Endothelial cell of umbilical vein (primary cell): ENCODE measurements at regions not wholly inside any gene's neighbourhood (a gene's known extent, or its start where the extent isn't known, plus 50 kb on each side); places are given as distances from the start of the nearest gene placed in this dataset.

Source experiments
- BruUV-seq: library from RNA; stranded (reverse); fragments of 400-500 nt; replicated peaks from 2 replicates; lab custom pipeline; 2021; lab: Mats Ljungman, UMichigan
- CTCF ChIA-PET: fragments of 300-600, 350-600 bp; sonication (Branson Sonifier 250); formaldehyde crosslinking; loops from one replicate; lab custom pipeline; 2021; ENCODE audit warnings: antibody characterized with exemption, inconsistent platforms; lab: Charles Lee
- POLR2A ChIA-PET: fragments of 300-600, 350-600 bp; sonication (Branson Sonifier 250); formaldehyde crosslinking; loops from one replicate; lab custom pipeline; 2021; ENCODE audit warnings: antibody characterized with exemption, inconsistent platforms; lab: Charles Lee
- DNase-seq: peaks from one replicate; pipeline ENCODE4 v3.0.0-alpha.2; 2011; ENCODE audit warnings: low read depth, low spot score
- FAIRE-seq: peaks from 2 replicates; lab custom pipeline; 2011; peaks lifted over from hg19 to GRCh38; lab: Jason Lieb, UNC
- H2AFZ ChIP-seq: 2 replicates; pipeline ENCODE4 v1.6.0; 2012; ENCODE audit warnings: low read depth, low read length, control low read depth, inconsistent platforms
- H3K27ac ChIP-seq: 2 replicates; pipeline ENCODE4 v1.5.1; 2011; ENCODE audit warnings: low read depth, mild to moderate bottlenecking, control low read depth, low read length, moderate library complexity; ENCODE audit not compliant: insufficient read depth
- H3K27me3 ChIP-seq, 2 experiments: 2 replicates each; pipeline versions ENCODE4 v1.6.0 to v1.6.1; 2011; ENCODE audit warnings: low read length in 2 of 2, mixed read lengths in 1 of 2; ENCODE audit not compliant: control insufficient read depth in 2 of 2, insufficient read depth in 2 of 2
- H3K36me3 ChIP-seq, 2 experiments: 2 replicates in 1 of 2; 3 replicates in 1 of 2; pipeline ENCODE4 v1.5.1; 2011; ENCODE audit warnings: low read length in 2 of 2, mild to moderate bottlenecking in 1 of 2, moderate library complexity in 1 of 2; ENCODE audit not compliant: control insufficient read depth in 2 of 2, insufficient read depth in 2 of 2; ENCODE audit errors: extremely low read depth in 1 of 2
- H3K4me1 ChIP-seq: 3 replicates; pipeline ENCODE4 v1.5.1; 2011; ENCODE audit warnings: mild to moderate bottlenecking, low read length; ENCODE audit not compliant: control insufficient read depth, insufficient read depth; ENCODE audit errors: extremely low read depth
- H3K4me2 ChIP-seq: 2 replicates; pipeline ENCODE4 v1.6.1; 2011; ENCODE audit warnings: low read length, control low read depth, mixed read lengths; ENCODE audit not compliant: insufficient read depth
- H3K4me3 ChIP-seq, 3 experiments: fragments of 200-600 bp in 1 of 3; sonication (generic), shearing (Covaris generic) in 1 of 3; replicated peaks in 1 of 3; 2 replicates each; pipeline ENCODE4 v1.5.1; 2011 to 2016; ENCODE audit warnings: control low read depth in 3 of 3, low read length in 3 of 3, mild to moderate bottlenecking in 2 of 3, inconsistent platforms in 1 of 3, low read depth in 1 of 3, moderate library complexity in 1 of 3; ENCODE audit not compliant: insufficient read depth in 1 of 3
- H3K79me2 ChIP-seq: 2 replicates; pipeline ENCODE4 v1.6.0; 2012; ENCODE audit warnings: low read length, inconsistent platforms; ENCODE audit not compliant: control insufficient read depth, insufficient read depth
- H3K9ac ChIP-seq: replicated peaks from 2 replicates; pipeline ENCODE3; 2011; ENCODE audit warnings: low read length, control low read depth; ENCODE audit not compliant: insufficient read depth; ENCODE audit errors: extremely low read depth
- H3K9me1 ChIP-seq: replicated peaks from 3 replicates; pipeline ENCODE4 v1.6.0; 2011; ENCODE audit warnings: mild to moderate bottlenecking, low read length; ENCODE audit not compliant: control insufficient read depth, insufficient read depth; ENCODE audit errors: extremely low read depth
- H3K9me3 ChIP-seq: replicated peaks from 2 replicates; pipeline ENCODE4 v1.5.1; 2012; ENCODE audit warnings: low read length, inconsistent platforms; ENCODE audit not compliant: control insufficient read depth, insufficient read depth
- H4K20me1 ChIP-seq: replicated peaks from 2 replicates; pipeline ENCODE3; 2011; ENCODE audit warnings: mild to moderate bottlenecking, low read length; ENCODE audit not compliant: control insufficient read depth, insufficient read depth; ENCODE audit errors: extremely low read depth
- CTCF ChIP-seq, 2 donors: IDR thresholded peaks; 1 replicate in 1 of 2; 2 replicates in 1 of 2; pipeline ENCODE4 v1.5.1; 2011; ENCODE audit warnings: low read length in 2 of 2, mild to moderate bottlenecking in 2 of 2, moderate library complexity in 2 of 2, control low read depth in 1 of 2, inconsistent platforms in 1 of 2, low read depth in 1 of 2; ENCODE audit not compliant: insufficient read depth in 1 of 2; ENCODE audit errors: extremely low read depth in 1 of 2
- EZH2 ChIP-seq: IDR thresholded peaks from 2 replicates; pipeline ENCODE4 v1.6.1; 2012; ENCODE audit warnings: borderline replicate concordance, low read depth, mild to moderate bottlenecking, moderate library complexity, low read length, inconsistent platforms; ENCODE audit not compliant: severe bottlenecking
- FOS ChIP-seq: IDR thresholded peaks from 2 replicates; pipeline ENCODE4 v1.6.1; 2011; ENCODE audit warnings: mild to moderate bottlenecking, low read length, moderate library complexity, borderline replicate concordance; ENCODE audit not compliant: insufficient read depth
- GATA2 ChIP-seq: IDR thresholded peaks from 2 replicates; pipeline ENCODE4 v1.7.0; 2011; ENCODE audit warnings: low read depth, mild to moderate bottlenecking, moderate library complexity, mixed read lengths, low read length; ENCODE audit not compliant: insufficient read length, insufficient read depth
- JUN ChIP-seq: IDR thresholded peaks from 2 replicates; pipeline ENCODE4 v1.6.1; 2011; ENCODE audit warnings: borderline replicate concordance, low read depth; ENCODE audit not compliant: insufficient read length, insufficient read depth
- MAX ChIP-seq: IDR thresholded peaks from 2 replicates; pipeline ENCODE4 v1.6.1; 2011; ENCODE audit not compliant: insufficient read depth, insufficient read length
- MYC ChIP-seq: IDR thresholded peaks from one replicate; pipeline ENCODE4 v1.6.1; 2011; ENCODE audit warnings: mild to moderate bottlenecking, low read depth, low read length
- POLR2A ChIP-seq: IDR thresholded peaks from 2 replicates; pipeline ENCODE4 v1.6.1; 2012; ENCODE audit warnings: low read depth, mild to moderate bottlenecking, control low read depth, low read length
- POLR2AphosphoS5 ChIP-seq: IDR thresholded peaks from 2 replicates; pipeline ENCODE4 v1.6.1; 2012; ENCODE audit warnings: low read depth, mild to moderate bottlenecking, control low read depth, low read length, moderate library complexity; ENCODE audit not compliant: insufficient read depth
- dilution Hi-C: fragments of 300-500 bp; cut with MboI; formaldehyde crosslinking; loops from one replicate; pipeline ENCODE4 v1.15.0; 2019; ENCODE audit warnings: low sequenced_read_pairs; ENCODE audit not compliant: extremely low pct_ligation_motif_present
- intact Hi-C: fragments of 100-400 bp; cut with micrococcal nuclease; formaldehyde crosslinking; loops from one replicate; pipeline ENCODE4 v1.10.0; 2022

GRCh38 chr5:53246042-53246836, 136.7 kb upstream of the MOCS2 start:
- DNase-seq (no peak), FAIRE-seq (no peak)
- H3K27me3 ChIP-seq = peaks cover 2 to 4% of the 10 kb centered on the region in 2 experiments
- H3K9me3 ChIP-seq = no peaks in the 10 kb centered on the region
- H3K27ac ChIP-seq = no peak overlapping the region
- no peaks in the 10 kb centered on the region for H3K36me3 ChIP-seq
- dilution Hi-C loops (no loop called here), intact Hi-C loops (no loop called here)
- POLR2A ChIA-PET = no interaction called here
- H3K4me3 ChIP-seq = no peak overlapping the region
- H3K9me1 ChIP-seq = no peaks in the 10 kb centered on the region
- TF ChIP-seq JUN (no peak), MYC (no peak), GATA2 (no peak), MAX (no peak), CTCF (IDR thresholded peaks at IDR 0.05; ENCODE audit: extremely low read depth in 1 of 2, insufficient read depth in 1 of 2, low read depth in 1 of 2, low read length in 2 of 2) (no peak), POLR2A (no peak), EZH2 (no peak), POLR2AphosphoS5 (no peak), FOS (no peak)
- H2AFZ ChIP-seq = no peak overlapping the region
- no TSS peak for BruUV-seq
- H4K20me1 ChIP-seq = no peaks in the 10 kb centered on the region
- no peaks in the 10 kb centered on the region for H3K4me1 ChIP-seq
- CTCF ChIA-PET = no interaction called here
- H3K9ac ChIP-seq = no peak overlapping the region
- no peaks in the 10 kb centered on the region for H3K79me2 ChIP-seq
- H3K4me2 ChIP-seq = no peak overlapping the region
